ENCODE measurements at regions not wholly inside any gene's neighbourhood (a gene's known extent, or its start where the extent isn't known, plus 50 kb on each side); places are given as distances from the start of the nearest gene placed in this dataset.

GRCh38 chr12:60262378-60262777 lies 666.5 kb downstream of the SLC16A7 start:
- no peak for TF ChIP-seq EZH2phosphoT487 (IDR thresholded peaks at IDR 0.05; ENCODE audit: borderline replicate concordance, low read length)
- no peak for TF ChIP-seq CTCF (IDR thresholded peaks at IDR 0.05; ENCODE audit: low read depth, low read length, poor library complexity, severe bottlenecking)

Measured in DOHH2 (cell line).